SU-DHL-6 (cell line): ENCODE measurements at regions not wholly inside any gene's neighbourhood (a gene's known extent, or its start where the extent isn't known, plus 50 kb on each side); places are given as distances from the start of the nearest gene placed in this dataset.

Experiments
- CTCF ChIP-seq: fragments of 200-600 bp; sonication (generic); IDR thresholded peaks from one replicate; pipeline ENCODE4 v1.5.1; 2017; ENCODE audit warnings: antibody characterized with exemption, mild to moderate bottlenecking, low read length, moderate library complexity; ENCODE audit not compliant: insufficient read depth, poor library complexity, severe bottlenecking
- EZH2phosphoT487 ChIP-seq: fragments of 200-600 bp; sonication (generic), shearing (Covaris generic); conservative IDR thresholded peaks from 2 replicates; pipeline ENCODE4 v1.6.1; 2018; ENCODE audit warnings: mild to moderate bottlenecking, antibody characterized with exemption, low read length, moderate library complexity, mixed read lengths

- TF ChIP-seq CTCF = no peak
- TF ChIP-seq EZH2phosphoT487 = no peak
Measured at GRCh38 chr6:21740376-21741124, 147.0 kb downstream of the SOX4 start.
